ENCODE measurements at regions not wholly inside any gene's neighbourhood (a gene's known extent, or its start where the extent isn't known, plus 50 kb on each side); places are given as distances from the start of the nearest gene placed in this dataset.
"Not testable (repeated sequence)": the region's sequence is repeated elsewhere in the genome, so short reads cannot be mapped to it uniquely, and the experiment has no call there.

GRCh38 chr14:27672811-27673737 is 1075.2 kb upstream of the NOVA1 start:
- not testable (repeated sequence) for ATAC-seq (ENCODE audit: low read depth in 2 of 2); H3K27me3 Mint-ChIP-seq

GRCh38 chr14:27686137-27686536 is 1080.5 kb upstream of the FOXG1 start:
- Mint-ChIP-seq H3K4me1 (no peaks in the 10 kb centered on the region), H3K4me3 (no peak overlapping the region), H3K27ac (no peak overlapping the region), H3K27me3 (no peaks in the 10 kb centered on the region), H3K36me3 (no peaks in the 10 kb centered on the region), H3K9me3 (peaks cover 0 to 9% (median 0%) of the 10 kb centered on the region in 7 donors)
- DNase-seq (no peak), ATAC-seq (ENCODE audit: low read depth in 2 of 2) (no peak)

More at GRCh38 chr14:27672811-27673737, 1075.2 kb upstream of the NOVA1 start:
- not testable (repeated sequence) for H3K36me3 Mint-ChIP-seq, DNase-seq, H3K27ac Mint-ChIP-seq, H3K4me1 Mint-ChIP-seq, H3K4me3 Mint-ChIP-seq
- peaks cover 2 to 13% (median 7%) of the 10 kb centered on the region in 7 donors for H3K9me3 Mint-ChIP-seq

- ATAC-seq (ENCODE audit: low read depth in 2 of 2) = no peak
- H3K4me3 Mint-ChIP-seq = no peak overlapping the region
- no peaks in the 10 kb centered on the region for H3K27me3 Mint-ChIP-seq
- no peaks in the 10 kb centered on the region for H3K36me3 Mint-ChIP-seq
- H3K27ac Mint-ChIP-seq = no peak overlapping the region
- H3K4me1 Mint-ChIP-seq = no peaks in the 10 kb centered on the region
- H3K9me3 Mint-ChIP-seq = peaks cover 0 to 10% (median 0%) of the 10 kb centered on the region in 7 donors
- no peak for DNase-seq
These were observed 1077.6 kb upstream of the FOXG1 start for GRCh38 chr14:27688841-27689444.

DNA sequence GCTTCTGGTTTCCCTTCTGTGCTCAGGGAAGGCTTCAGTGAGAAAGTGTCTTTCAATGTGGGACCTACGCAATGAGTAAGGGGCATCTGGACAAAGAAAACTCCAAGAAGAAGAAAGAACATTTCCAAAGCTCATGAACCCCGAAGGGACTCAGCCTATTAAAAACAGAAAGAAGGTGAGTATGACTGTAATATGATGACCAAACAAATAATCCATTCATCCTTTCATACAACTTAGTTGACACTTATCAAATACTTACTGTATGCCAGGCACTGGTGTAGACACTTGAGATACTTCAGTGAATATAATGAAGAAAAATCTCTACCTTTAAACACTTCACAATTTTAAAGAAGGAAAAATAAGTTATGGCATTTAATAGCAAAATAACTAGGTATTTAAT is 1054.2 kb upstream of the FOXG1 start:
- Mint-ChIP-seq H3K36me3 (peaks cover 0 to 8% of the 10 kb centered on the region in 2 donors), H3K9me3 (peaks cover 13 to 44% (median 19%) of the 10 kb centered on the region in 7 donors), H3K27me3 (no peaks in the 10 kb centered on the region), H3K4me1 (no peaks in the 10 kb centered on the region), H3K4me3 (no peak overlapping the region), H3K27ac (no peak overlapping the region)
- ATAC-seq (ENCODE audit: low read depth in 2 of 2) = no peak
- no peak for DNase-seq

DNA sequence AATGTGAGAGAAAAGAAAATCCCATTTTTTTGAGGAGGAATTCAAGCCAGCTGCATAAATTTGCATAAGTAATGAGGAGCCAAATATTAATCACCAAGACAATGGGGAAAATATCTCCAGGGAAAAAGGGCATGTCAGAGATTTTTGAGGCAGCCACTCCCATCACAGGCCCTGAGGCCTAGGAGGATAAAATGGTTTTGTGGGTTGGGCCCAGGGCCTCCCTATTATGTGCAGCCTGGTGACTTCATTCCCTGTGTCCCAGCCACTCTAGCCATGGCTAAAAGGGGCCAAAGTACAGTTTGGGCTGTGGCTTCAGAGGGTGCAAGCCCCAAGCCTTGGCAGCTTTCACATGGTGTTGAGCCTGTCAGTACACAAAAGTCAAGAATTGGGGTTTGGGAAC is 1051.0 kb upstream of the FOXG1 start:
- no peaks in the 10 kb centered on the region for H3K27me3 Mint-ChIP-seq
- peaks cover 0 to 8% of the 10 kb centered on the region in 2 donors for H3K36me3 Mint-ChIP-seq
- H3K4me1 Mint-ChIP-seq = no peaks in the 10 kb centered on the region
- H3K9me3 Mint-ChIP-seq = peaks cover 13 to 37% (median 22%) of the 10 kb centered on the region in 7 donors
- DNase-seq = no peak
- no peak overlapping the region for H3K27ac Mint-ChIP-seq
- ATAC-seq (ENCODE audit: low read depth in 2 of 2) = no peak
- H3K4me3 Mint-ChIP-seq = no peak overlapping the region

DNA sequence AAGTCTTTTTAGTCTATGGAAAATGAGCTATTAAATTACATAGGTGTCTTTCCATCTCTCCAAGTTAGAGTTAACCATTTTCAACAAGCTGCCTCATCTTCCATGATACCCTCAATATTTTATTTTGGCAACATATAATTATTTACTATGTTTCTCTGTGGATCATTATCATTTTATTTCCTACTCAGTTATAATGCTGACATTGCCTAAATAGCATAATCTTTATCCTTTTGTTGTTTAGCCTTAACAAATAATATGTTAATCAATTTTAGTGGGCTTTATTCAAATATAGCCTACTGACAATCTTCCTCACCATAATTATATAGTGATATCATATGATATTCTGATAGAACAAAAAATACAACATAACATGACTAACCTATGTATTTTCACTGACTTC is 1044.8 kb upstream of the FOXG1 start:
- H3K4me3 Mint-ChIP-seq = no peak overlapping the region
- peaks cover 5 to 12% (median 8%) of the 10 kb centered on the region in 7 donors for H3K9me3 Mint-ChIP-seq
- no peak for DNase-seq
- no peaks in the 10 kb centered on the region for H3K4me1 Mint-ChIP-seq
- H3K27ac Mint-ChIP-seq = no peak overlapping the region
- H3K27me3 Mint-ChIP-seq = no peaks in the 10 kb centered on the region
- ATAC-seq (ENCODE audit: low read depth in 2 of 2) = no peak
- H3K36me3 Mint-ChIP-seq = no peaks in the 10 kb centered on the region

DNA sequence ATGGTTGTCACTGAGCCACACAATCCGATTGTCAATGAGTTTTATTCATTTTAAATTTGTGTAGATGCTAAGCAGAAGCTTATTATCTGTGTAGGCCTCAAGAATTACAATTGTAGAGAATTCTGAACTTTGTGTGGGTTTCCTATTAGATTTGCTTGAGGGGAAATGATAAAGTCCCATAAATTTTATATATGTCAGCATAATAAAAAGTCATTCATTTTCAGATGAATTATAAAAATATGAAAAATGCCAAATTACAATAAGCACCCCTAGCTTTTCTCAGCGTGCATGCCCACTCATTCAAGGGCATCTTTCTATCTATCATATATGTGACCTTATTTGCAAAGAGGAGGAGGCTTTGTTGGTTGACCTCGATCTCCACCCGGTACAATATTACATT is 1041.1 kb upstream of the FOXG1 start:
- no peak overlapping the region for H3K27ac Mint-ChIP-seq
- ATAC-seq (ENCODE audit: low read depth in 2 of 2) = no peak
- no peaks in the 10 kb centered on the region for H3K27me3 Mint-ChIP-seq
- DNase-seq = no peak
- peaks cover 0 to 4% (median 0%) of the 10 kb centered on the region in 7 donors for H3K9me3 Mint-ChIP-seq
- H3K4me1 Mint-ChIP-seq = no peaks in the 10 kb centered on the region
- H3K36me3 Mint-ChIP-seq = no peaks in the 10 kb centered on the region
- no peak overlapping the region for H3K4me3 Mint-ChIP-seq

DNA sequence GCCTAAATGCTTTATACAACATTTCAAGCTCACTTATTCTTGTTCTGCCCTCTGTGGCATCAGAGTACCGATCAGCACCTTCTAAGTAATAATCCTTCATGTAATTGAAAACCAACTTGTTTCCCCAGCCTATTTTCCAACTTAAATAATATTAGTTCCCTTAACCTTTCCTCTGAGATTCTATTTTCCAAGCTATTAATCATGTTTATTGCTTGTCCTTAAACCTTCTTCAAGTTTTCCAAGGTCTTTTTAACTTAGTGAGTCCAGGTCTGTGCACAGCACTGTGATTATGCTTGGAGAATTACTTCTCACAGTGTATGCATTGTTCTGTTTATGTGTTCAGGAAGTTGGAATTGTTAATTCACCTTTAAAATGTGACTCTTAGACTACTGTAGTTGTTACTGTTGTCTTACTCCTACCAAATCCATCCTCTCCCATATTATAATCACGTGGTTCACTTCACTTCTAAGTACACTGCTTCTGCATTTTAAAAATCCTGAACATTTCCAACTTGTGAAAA is 1039.3 kb upstream of the FOXG1 start:
- Mint-ChIP-seq H3K27me3 (no peaks in the 10 kb centered on the region), H3K36me3 (no peaks in the 10 kb centered on the region), H3K4me3 (no peak overlapping the region), H3K27ac (no peak overlapping the region), H3K4me1 (no peaks in the 10 kb centered on the region), H3K9me3 (peaks cover 0 to 4% (median 0%) of the 10 kb centered on the region in 7 donors)
- ATAC-seq (ENCODE audit: low read depth in 2 of 2) (no peak), DNase-seq (no peak)

DNA sequence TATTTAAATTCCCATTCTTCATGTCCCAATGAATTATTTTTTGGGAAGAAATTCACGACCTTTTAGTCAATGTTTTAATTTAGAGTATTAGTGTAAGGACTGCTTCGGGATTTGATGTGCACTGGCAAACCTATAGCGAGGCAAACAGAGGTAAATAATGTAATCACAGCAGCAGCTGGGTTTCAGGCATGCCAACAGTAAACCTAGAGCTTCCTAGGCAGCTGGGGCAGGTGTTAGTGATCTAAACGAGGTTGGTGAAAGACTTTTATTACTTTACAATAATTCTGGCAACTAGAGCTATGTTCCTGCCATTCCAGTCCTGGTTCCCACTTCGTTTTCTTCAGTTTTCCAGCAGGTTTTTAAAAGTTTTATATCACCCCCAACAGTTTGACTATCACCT is 1036.4 kb upstream of the FOXG1 start:
- Mint-ChIP-seq H3K4me1 (no peaks in the 10 kb centered on the region), H3K9me3 (peaks cover 0 to 2% (median 0%) of the 10 kb centered on the region in 7 donors), H3K36me3 (no peaks in the 10 kb centered on the region), H3K27ac (no peak overlapping the region), H3K27me3 (no peaks in the 10 kb centered on the region), H3K4me3 (no peak overlapping the region)
- DNase-seq (no peak), ATAC-seq (ENCODE audit: low read depth in 2 of 2) (no peak)

DNA sequence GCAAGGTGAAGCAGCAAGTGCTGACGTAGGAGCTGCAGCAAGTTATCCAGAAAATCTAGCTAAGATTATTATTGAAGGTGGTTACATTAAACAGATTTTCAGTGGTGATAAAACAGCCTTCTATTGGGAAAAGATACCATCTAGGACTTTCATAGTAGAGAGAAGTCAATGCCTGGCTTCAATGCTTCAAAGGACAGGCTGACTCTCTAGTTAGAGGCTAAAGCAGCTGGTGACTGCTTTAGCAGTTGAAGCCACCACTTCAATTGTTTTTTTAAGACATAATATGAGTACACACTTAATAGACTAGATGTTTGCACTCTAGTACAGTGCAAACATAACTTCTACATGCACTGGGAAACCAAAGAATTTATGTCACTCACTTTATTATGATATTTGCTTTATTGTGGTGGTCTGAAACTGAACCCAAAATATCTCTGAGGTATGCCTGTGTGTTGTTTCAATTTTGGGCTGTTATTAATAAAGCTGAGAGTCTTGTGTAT is 1026.9 kb upstream of the FOXG1 start:
- Mint-ChIP-seq H3K9me3 (peaks cover 0 to 8% (median 0%) of the 10 kb centered on the region in 7 donors), H3K27ac (no peak overlapping the region), H3K36me3 (no peaks in the 10 kb centered on the region), H3K4me1 (no peaks in the 10 kb centered on the region), H3K27me3 (no peaks in the 10 kb centered on the region), H3K4me3 (no peak overlapping the region)
- DNase-seq = no peak
- no peak for ATAC-seq (ENCODE audit: low read depth in 2 of 2)

DNA sequence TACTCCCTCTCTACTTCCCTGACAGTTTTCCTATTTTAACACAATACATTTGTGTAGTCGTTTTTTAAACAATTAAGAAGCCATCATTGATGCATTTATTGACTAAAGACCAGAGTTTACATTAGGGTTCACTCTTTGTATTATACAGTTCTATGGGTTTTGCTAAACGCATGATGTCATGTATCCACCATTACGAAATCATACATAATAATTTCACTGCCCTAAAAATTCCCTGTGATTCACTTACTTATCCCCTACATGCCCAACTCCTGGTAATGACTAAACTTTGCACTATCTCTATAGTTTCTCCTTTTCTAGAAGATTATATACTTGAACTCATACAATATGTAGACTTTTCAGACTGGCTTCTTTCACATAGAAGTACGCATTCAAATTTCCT is 1016.5 kb upstream of the FOXG1 start:
- ATAC-seq (ENCODE audit: low read depth in 2 of 2) (no peak), DNase-seq (no peak)
- H3K27ac Mint-ChIP-seq = no peak overlapping the region
- no peaks in the 10 kb centered on the region for H3K4me1 Mint-ChIP-seq
- no peaks in the 10 kb centered on the region for H3K36me3 Mint-ChIP-seq
- H3K4me3 Mint-ChIP-seq = no peak overlapping the region
- H3K9me3 Mint-ChIP-seq = peaks cover 0 to 5% (median 0%) of the 10 kb centered on the region in 7 donors
- H3K27me3 Mint-ChIP-seq = no peaks in the 10 kb centered on the region

DNA sequence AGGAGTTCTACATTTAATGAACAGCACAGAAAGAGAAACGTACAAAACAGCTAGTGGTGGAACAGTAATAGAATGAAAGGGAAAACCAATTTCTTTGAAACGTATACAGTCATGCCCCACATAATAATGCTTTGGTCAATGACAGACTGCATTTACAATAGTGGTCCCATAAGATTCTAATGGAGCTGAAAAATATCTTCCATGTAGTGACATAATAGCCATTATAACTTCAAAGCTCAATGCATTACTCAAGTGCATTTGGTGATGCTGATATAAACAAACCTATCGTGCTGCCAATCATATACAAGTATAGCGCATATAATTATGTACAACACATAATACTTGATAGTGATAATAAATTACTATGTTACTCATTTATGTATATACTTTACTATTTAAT is 1008.9 kb upstream of the FOXG1 start:
- not testable (repeated sequence) for H3K27ac Mint-ChIP-seq

GRCh38 chr14:27760367-27760766 is 1006.2 kb upstream of the FOXG1 start:
- not testable (repeated sequence) for DNase-seq; H3K36me3 Mint-ChIP-seq; H3K27me3 Mint-ChIP-seq; H3K4me1 Mint-ChIP-seq; H3K4me3 Mint-ChIP-seq; H3K27ac Mint-ChIP-seq; ATAC-seq (ENCODE audit: low read depth in 2 of 2)
- peaks cover 0 to 19% (median 5%) of the 10 kb centered on the region in 7 donors for H3K9me3 Mint-ChIP-seq

More for the DNA sequence above, 1008.9 kb upstream of the FOXG1 start:
- H3K9me3 Mint-ChIP-seq; H3K36me3 Mint-ChIP-seq; H3K4me1 Mint-ChIP-seq; DNase-seq; ATAC-seq (ENCODE audit: low read depth in 2 of 2); H3K27me3 Mint-ChIP-seq; H3K4me3 Mint-ChIP-seq: not testable (repeated sequence)

Data from naive B cell (primary cell).